Testis (tissue), 2 donors: ENCODE measurements at regions not wholly inside any gene's neighbourhood (a gene's known extent, or its start where the extent isn't known, plus 50 kb on each side); places are given as distances from the start of the nearest gene placed in this dataset.
"Not testable (repeated sequence)": the region's sequence is repeated elsewhere in the genome, so short reads cannot be mapped to it uniquely, and the experiment has no call there.

ENCODE experiments used
- DNase-seq: peaks from one replicate; pipeline ENCODE4 v3.0.0-alpha.2; 2019
- H3K27ac ChIP-seq, 2 donors: fragments of 200-600 bp; sonication (generic); one replicate each; pipeline ENCODE4 v1.5.1; 2019
- H3K27me3 ChIP-seq: fragments of 200-600 bp; sonication (generic); one replicate; pipeline ENCODE4 v1.5.1; 2019
- H3K36me3 ChIP-seq: fragments of 200-600 bp; sonication (generic); one replicate; pipeline ENCODE4 v1.5.1; 2017; ENCODE audit warnings: low read depth; ENCODE audit errors: missing control alignments
- H3K4me1 ChIP-seq: fragments of 200-600 bp; sonication (generic); one replicate; pipeline ENCODE4 v1.5.1; 2019
- H3K4me3 ChIP-seq, 2 donors: fragments of 200-600 bp; sonication (generic); one replicate each; pipeline ENCODE4 v1.5.1; 2017 to 2019
- H3K9me3 ChIP-seq: fragments of 200-600 bp; sonication (generic); one replicate; pipeline ENCODE4 v1.5.1; 2017
- POLR2A ChIP-seq: fragments of 450-650 bp; IDR thresholded peaks from one replicate; pipeline ENCODE4 v1.6.1; 2017; ENCODE audit warnings: antibody characterized with exemption, mild to moderate bottlenecking, moderate library complexity
- WGBS, 2 donors: methylation state at CpG; one replicate each; pipeline ENCODE4 v1.1.5; 2018; 5-methylcytosine and 5-hydroxymethylcytosine counted together
- intact Hi-C: fragments of 100-400 bp; cut with DNase I; formaldehyde crosslinking; loops from one replicate; pipeline ENCODE4 v1.15.1; 2023; ENCODE audit warnings: low total_unique reads
- TF ChIP-seq, protein P1 (sequence below), 3 experiments: fragments of 450-650 bp in 2 of 3; fragments of 200-600 bp in 1 of 3; sonication (generic) in 1 of 3; IDR thresholded peaks; one replicate each; pipeline ENCODE4 v1.5.1; 2016 to 2019; ENCODE audit warnings: antibody characterized with exemption in 3 of 3, mild to moderate bottlenecking in 2 of 3, moderate library complexity in 1 of 3

DNA sequence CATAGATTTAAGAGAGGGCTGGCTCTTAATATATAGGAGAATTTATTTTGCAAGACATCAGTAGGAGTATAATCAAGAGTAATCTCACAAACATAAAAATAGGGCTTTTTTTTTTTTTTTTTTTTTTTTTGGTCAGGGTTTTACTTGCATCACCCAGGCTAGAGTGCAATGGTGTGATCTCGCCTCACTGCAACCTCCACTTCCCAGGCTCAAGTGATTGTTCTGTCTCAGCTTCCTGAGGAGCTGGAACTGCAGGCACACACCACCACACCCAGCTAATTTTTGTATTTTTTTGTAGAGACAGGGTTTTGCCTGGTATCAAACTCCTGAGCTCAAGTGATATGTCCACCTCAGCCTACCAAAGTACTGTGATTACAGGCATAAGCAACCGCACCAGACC, 535.3 kb downstream of the CCSER2 start:
- H3K27me3 ChIP-seq, result no peaks in the 10 kb centered on the region
- no peak for TF ChIP-seq POLR2A
- TF ChIP-seq, protein P1, sequence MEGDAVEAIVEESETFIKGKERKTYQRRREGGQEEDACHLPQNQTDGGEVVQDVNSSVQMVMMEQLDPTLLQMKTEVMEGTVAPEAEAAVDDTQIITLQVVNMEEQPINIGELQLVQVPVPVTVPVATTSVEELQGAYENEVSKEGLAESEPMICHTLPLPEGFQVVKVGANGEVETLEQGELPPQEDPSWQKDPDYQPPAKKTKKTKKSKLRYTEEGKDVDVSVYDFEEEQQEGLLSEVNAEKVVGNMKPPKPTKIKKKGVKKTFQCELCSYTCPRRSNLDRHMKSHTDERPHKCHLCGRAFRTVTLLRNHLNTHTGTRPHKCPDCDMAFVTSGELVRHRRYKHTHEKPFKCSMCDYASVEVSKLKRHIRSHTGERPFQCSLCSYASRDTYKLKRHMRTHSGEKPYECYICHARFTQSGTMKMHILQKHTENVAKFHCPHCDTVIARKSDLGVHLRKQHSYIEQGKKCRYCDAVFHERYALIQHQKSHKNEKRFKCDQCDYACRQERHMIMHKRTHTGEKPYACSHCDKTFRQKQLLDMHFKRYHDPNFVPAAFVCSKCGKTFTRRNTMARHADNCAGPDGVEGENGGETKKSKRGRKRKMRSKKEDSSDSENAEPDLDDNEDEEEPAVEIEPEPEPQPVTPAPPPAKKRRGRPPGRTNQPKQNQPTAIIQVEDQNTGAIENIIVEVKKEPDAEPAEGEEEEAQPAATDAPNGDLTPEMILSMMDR (IDR thresholded peaks at IDR 0.05), result no peak
- no peaks in the 10 kb centered on the region for H3K4me1 ChIP-seq
- intact Hi-C loops, result no loop called here
- no peak for DNase-seq
- H3K27ac ChIP-seq, result no peak overlapping the region
- no peaks in the 10 kb centered on the region for H3K9me3 ChIP-seq
- H3K36me3 ChIP-seq, result no peaks in the 10 kb centered on the region
- no peak overlapping the region for H3K4me3 ChIP-seq
- WGBS, 2 donors, result 92 to 95% methylated on average over 2 of the region's 2 CpGs

- no peaks in the 10 kb centered on the region for H3K36me3 ChIP-seq
Measured at GRCh38 chr10:84876116-84876999, 548.0 kb downstream of the CCSER2 start.

DNA sequence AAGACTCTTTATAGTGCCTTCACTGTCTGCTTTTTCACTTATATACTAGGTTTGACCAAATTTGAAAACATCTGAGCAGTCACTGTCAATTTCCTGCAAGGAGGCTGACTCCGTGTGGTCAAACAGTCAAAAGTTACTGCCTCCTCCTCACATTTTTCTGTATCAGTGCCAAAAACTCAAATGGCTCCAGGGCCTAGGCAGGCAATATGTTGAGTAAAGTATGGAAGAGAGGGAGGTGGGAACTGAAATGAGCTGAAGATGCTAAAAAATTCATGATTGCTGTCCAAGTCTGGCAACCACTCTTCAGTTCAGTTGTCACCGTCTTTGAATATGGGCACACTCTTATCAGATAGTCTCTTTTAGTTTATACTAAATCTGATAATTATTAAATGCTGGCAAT, 551.6 kb downstream of the CCSER2 start:
- intact Hi-C loops, result no loop called here
- Histone ChIP-seq H3K36me3 (no peaks in the 10 kb centered on the region), H3K4me3 (no peak overlapping the region), H3K9me3 (no peaks in the 10 kb centered on the region), H3K4me1 (no peaks in the 10 kb centered on the region), H3K27ac (no peak overlapping the region), H3K27me3 (no peaks in the 10 kb centered on the region)
- 79 to 81% methylated on average over 2 of the region's 2 CpGs for WGBS, 2 donors
- DNase-seq, result no peak
- TF ChIP-seq, protein P1 (IDR thresholded peaks at IDR 0.05), result no peak
- no peak for TF ChIP-seq POLR2A

More at GRCh38 chr10:84876116-84876999, 548.0 kb downstream of the CCSER2 start:
- TF ChIP-seq, protein P1 (IDR thresholded peaks at IDR 0.05), result no peak
- no peak for TF ChIP-seq POLR2A
- no peak for DNase-seq
- WGBS, 2 donors, result 47 to 62% methylated on average over 4 of the region's 4 CpGs
- H3K27me3 ChIP-seq, result no peaks in the 10 kb centered on the region
- no peaks in the 10 kb centered on the region for H3K4me1 ChIP-seq
- intact Hi-C loops, result no loop called here
- H3K27ac ChIP-seq, result no peak overlapping the region
- H3K9me3 ChIP-seq, result no peaks in the 10 kb centered on the region
- no peak overlapping the region for H3K4me3 ChIP-seq

GRCh38 chr10:84881696-84882095, 553.3 kb downstream of the CCSER2 start:
- H3K27ac ChIP-seq, H3K36me3 ChIP-seq, H3K27me3 ChIP-seq, DNase-seq, H3K9me3 ChIP-seq, intact Hi-C loops, H3K4me1 ChIP-seq, H3K4me3 ChIP-seq: not testable (repeated sequence)
- WGBS, 2 donors, result 81 to 93% methylated on average over 3 of the region's 3 CpGs

- intact Hi-C loops, result no loop called here
- TF ChIP-seq, protein P1 (IDR thresholded peaks at IDR 0.05), result no peak
- no peak for TF ChIP-seq POLR2A
- H3K4me3 ChIP-seq, result no peak overlapping the region
- no peak overlapping the region for H3K27ac ChIP-seq
- H3K36me3 ChIP-seq, result no peaks in the 10 kb centered on the region
- no peaks in the 10 kb centered on the region for H3K9me3 ChIP-seq
- H3K27me3 ChIP-seq, result no peaks in the 10 kb centered on the region
- no peak for DNase-seq
- no peaks in the 10 kb centered on the region for H3K4me1 ChIP-seq
- 64 to 65% methylated on average over 3 of the region's 3 CpGs for WGBS, 2 donors
Measured at GRCh38 chr10:84890706-84891105, 562.3 kb downstream of the CCSER2 start.
